ENCODE measurements at regions not wholly inside any gene's neighbourhood (a gene's known extent, or its start where the extent isn't known, plus 50 kb on each side); places are given as distances from the start of the nearest gene placed in this dataset.

DNA sequence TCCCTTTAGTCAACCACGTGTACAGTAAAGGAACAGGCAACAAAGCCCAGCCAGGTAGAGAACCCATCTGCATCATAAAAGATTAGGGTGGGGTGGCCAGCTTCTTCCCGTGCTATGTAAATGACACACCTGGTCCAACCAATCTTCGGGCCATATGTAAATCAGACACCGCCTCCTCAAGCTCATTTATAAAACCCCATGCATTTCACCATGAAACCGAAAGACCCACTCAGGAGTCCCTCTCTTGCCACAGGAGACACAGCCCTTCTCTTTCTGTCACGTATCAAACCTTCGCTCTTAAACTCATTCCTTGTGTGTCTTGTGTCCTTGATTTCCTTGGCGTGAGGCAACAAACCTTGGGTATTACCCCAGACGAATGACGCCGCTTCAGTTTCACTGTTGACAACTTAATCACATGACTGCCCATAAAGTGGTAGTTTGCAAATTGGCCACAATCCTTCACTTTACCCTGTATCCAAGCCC is 59.8 kb upstream of the TBPL2 start:
- Histone ChIP-seq H3K4me1 (ENCODE audit: control insufficient read depth, extremely low read depth, insufficient read depth, low read length) (no peaks in the 10 kb centered on the region), H4K20me1 (replicated peaks; ENCODE audit: control insufficient read depth, extremely low read depth, insufficient read depth, low read length) (no peaks in the 10 kb centered on the region), H3K27me3 (ENCODE audit: control insufficient read depth in 2 of 2, insufficient read depth in 2 of 2, low read length in 2 of 2) (peaks cover 0 to 9% of the 10 kb centered on the region in 2 experiments), H2AFZ (ENCODE audit: low read depth, low read length) (no peak overlapping the region), H3K9me1 (replicated peaks; ENCODE audit: control insufficient read depth, extremely low read depth, insufficient read depth, low read length) (no peaks in the 10 kb centered on the region), H3K4me2 (ENCODE audit: insufficient read depth, low read length) (no peak overlapping the region), H3K79me2 (ENCODE audit: control insufficient read depth, insufficient read depth, low read length) (no peaks in the 10 kb centered on the region), H3K9ac (replicated peaks; ENCODE audit: extremely low read depth, insufficient read depth, low read length) (no peak overlapping the region), H3K36me3 (ENCODE audit: control insufficient read depth in 2 of 2, extremely low read depth in 1 of 2, insufficient read depth in 2 of 2, low read length in 2 of 2) (no peaks in the 10 kb centered on the region), H3K4me3 (replicated peaks in 1 of 3; ENCODE audit: insufficient read depth in 1 of 3, low read depth in 1 of 3, low read length in 3 of 3) (no peak overlapping the region), H3K27ac (ENCODE audit: insufficient read depth, low read depth, low read length) (no peak overlapping the region), H3K9me3 (replicated peaks; ENCODE audit: control insufficient read depth, insufficient read depth, low read length) (no peaks in the 10 kb centered on the region)
- ChIA-PET POLR2A (no interaction called here), CTCF (no interaction called here)
- intact Hi-C loops (cut with micrococcal nuclease) (no loop called here), dilution Hi-C loops (cut with MboI; ENCODE audit: extremely low pct_ligation_motif_present, low sequenced_read_pairs) (no loop called here)
- DNase-seq (ENCODE audit: low read depth, low spot score) (no peak), FAIRE-seq (no peak)
- BruUV-seq (replicated peaks): no TSS peak
- TF ChIP-seq GATA2 (IDR thresholded peaks at IDR 0.05; ENCODE audit: insufficient read depth, insufficient read length, low read depth, low read length): no peak
- TF ChIP-seq MAX (IDR thresholded peaks at IDR 0.05; ENCODE audit: insufficient read depth, insufficient read length): no peak
- TF ChIP-seq, protein P1, sequence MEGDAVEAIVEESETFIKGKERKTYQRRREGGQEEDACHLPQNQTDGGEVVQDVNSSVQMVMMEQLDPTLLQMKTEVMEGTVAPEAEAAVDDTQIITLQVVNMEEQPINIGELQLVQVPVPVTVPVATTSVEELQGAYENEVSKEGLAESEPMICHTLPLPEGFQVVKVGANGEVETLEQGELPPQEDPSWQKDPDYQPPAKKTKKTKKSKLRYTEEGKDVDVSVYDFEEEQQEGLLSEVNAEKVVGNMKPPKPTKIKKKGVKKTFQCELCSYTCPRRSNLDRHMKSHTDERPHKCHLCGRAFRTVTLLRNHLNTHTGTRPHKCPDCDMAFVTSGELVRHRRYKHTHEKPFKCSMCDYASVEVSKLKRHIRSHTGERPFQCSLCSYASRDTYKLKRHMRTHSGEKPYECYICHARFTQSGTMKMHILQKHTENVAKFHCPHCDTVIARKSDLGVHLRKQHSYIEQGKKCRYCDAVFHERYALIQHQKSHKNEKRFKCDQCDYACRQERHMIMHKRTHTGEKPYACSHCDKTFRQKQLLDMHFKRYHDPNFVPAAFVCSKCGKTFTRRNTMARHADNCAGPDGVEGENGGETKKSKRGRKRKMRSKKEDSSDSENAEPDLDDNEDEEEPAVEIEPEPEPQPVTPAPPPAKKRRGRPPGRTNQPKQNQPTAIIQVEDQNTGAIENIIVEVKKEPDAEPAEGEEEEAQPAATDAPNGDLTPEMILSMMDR (IDR thresholded peaks at IDR 0.05; ENCODE audit: extremely low read depth in 1 of 2, insufficient read depth in 1 of 2, low read depth in 1 of 2, low read length in 2 of 2): no peak
- TF ChIP-seq EZH2 (IDR thresholded peaks at IDR 0.05; ENCODE audit: borderline replicate concordance, low read depth, low read length, severe bottlenecking): no peak
- TF ChIP-seq POLR2AphosphoS5 (IDR thresholded peaks at IDR 0.05; ENCODE audit: insufficient read depth, low read depth, low read length): no peak

- CTCF ChIA-PET: no interaction called here
- BruUV-seq (replicated peaks): no TSS peak
- Histone ChIP-seq H3K4me3 (replicated peaks in 1 of 3; ENCODE audit: insufficient read depth in 1 of 3, low read depth in 1 of 3, low read length in 3 of 3) (no peak overlapping the region), H3K36me3 (ENCODE audit: control insufficient read depth in 2 of 2, extremely low read depth in 1 of 2, insufficient read depth in 2 of 2, low read length in 2 of 2) (no peaks in the 10 kb centered on the region), H3K9me1 (replicated peaks; ENCODE audit: control insufficient read depth, extremely low read depth, insufficient read depth, low read length) (no peaks in the 10 kb centered on the region), H3K79me2 (ENCODE audit: control insufficient read depth, insufficient read depth, low read length) (no peaks in the 10 kb centered on the region), H4K20me1 (replicated peaks; ENCODE audit: control insufficient read depth, extremely low read depth, insufficient read depth, low read length) (no peaks in the 10 kb centered on the region), H3K27me3 (ENCODE audit: control insufficient read depth in 2 of 2, insufficient read depth in 2 of 2, low read length in 2 of 2) (peaks cover 0 to 9% of the 10 kb centered on the region in 2 experiments), H3K27ac (ENCODE audit: insufficient read depth, low read depth, low read length) (no peak overlapping the region), H3K9me3 (replicated peaks; ENCODE audit: control insufficient read depth, insufficient read depth, low read length) (no peaks in the 10 kb centered on the region), H3K4me2 (ENCODE audit: insufficient read depth, low read length) (no peak overlapping the region), H3K9ac (replicated peaks; ENCODE audit: extremely low read depth, insufficient read depth, low read length) (no peak overlapping the region), H3K4me1 (ENCODE audit: control insufficient read depth, extremely low read depth, insufficient read depth, low read length) (no peaks in the 10 kb centered on the region), H2AFZ (ENCODE audit: low read depth, low read length) (no peak overlapping the region)
- no peak for DNase-seq (ENCODE audit: low read depth, low spot score)
- no peak for FAIRE-seq
- no peak for TF ChIP-seq MYC (IDR thresholded peaks at IDR 0.05; ENCODE audit: low read depth, low read length)
- no peak for TF ChIP-seq POLR2A (IDR thresholded peaks at IDR 0.05; ENCODE audit: low read depth, low read length)
- TF ChIP-seq, protein P1 (IDR thresholded peaks at IDR 0.05; ENCODE audit: extremely low read depth in 1 of 2, insufficient read depth in 1 of 2, low read depth in 1 of 2, low read length in 2 of 2): no peak
- no peak for TF ChIP-seq POLR2AphosphoS5 (IDR thresholded peaks at IDR 0.05; ENCODE audit: insufficient read depth, low read depth, low read length)
- no peak for TF ChIP-seq GATA2 (IDR thresholded peaks at IDR 0.05; ENCODE audit: insufficient read depth, insufficient read length, low read depth, low read length)
- TF ChIP-seq FOS (IDR thresholded peaks at IDR 0.05; ENCODE audit: borderline replicate concordance, insufficient read depth, low read length): no peak
- no peak for TF ChIP-seq JUN (IDR thresholded peaks at IDR 0.05; ENCODE audit: borderline replicate concordance, insufficient read depth, insufficient read length, low read depth)
- no peak for TF ChIP-seq EZH2 (IDR thresholded peaks at IDR 0.05; ENCODE audit: borderline replicate concordance, low read depth, low read length, severe bottlenecking)
- no peak for TF ChIP-seq MAX (IDR thresholded peaks at IDR 0.05; ENCODE audit: insufficient read depth, insufficient read length)
- intact Hi-C loops (cut with micrococcal nuclease) (no loop called here), dilution Hi-C loops (cut with MboI; ENCODE audit: extremely low pct_ligation_motif_present, low sequenced_read_pairs) (no loop called here)
- POLR2A ChIA-PET: no interaction called here
These were observed 60.3 kb upstream of the TBPL2 start for GRCh38 chr14:55500708-55501107.
